Activated naive CD4-positive, alpha-beta T cell treated with Interleukin-2 at 50 U/mL for 16 hours (primary cell): ENCODE measurements at regions not wholly inside any gene's neighbourhood (a gene's known extent, or its start where the extent isn't known, plus 50 kb on each side); places are given as distances from the start of the nearest gene placed in this dataset.
"Not testable (repeated sequence)": the region's sequence is repeated elsewhere in the genome, so short reads cannot be mapped to it uniquely, and the experiment has no call there.

Source experiments
- DNase-seq: peaks from one replicate; pipeline ENCODE4 v3.0.0-alpha.2; 2020

DNA sequence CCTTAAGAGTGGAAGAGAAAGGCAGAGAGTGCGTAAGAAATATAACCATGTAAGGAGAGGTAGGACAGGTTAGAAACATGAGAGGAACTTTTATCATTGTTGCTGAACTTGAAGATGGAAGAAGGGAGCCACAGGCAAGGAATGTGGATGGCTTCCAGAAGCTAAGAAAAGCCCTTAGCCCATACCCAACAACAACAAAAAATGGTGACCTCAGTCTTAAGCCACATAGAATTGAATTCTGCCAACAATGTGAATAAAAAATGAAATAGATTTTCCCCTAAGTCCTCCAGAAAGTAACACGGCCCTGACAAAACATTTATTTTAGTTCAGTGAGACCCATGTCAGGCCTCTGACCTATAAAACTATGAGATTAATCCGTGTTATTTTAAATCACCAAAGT is 767.3 kb downstream of the FAM181B start:
- DNase-seq, result no peak

DNA sequence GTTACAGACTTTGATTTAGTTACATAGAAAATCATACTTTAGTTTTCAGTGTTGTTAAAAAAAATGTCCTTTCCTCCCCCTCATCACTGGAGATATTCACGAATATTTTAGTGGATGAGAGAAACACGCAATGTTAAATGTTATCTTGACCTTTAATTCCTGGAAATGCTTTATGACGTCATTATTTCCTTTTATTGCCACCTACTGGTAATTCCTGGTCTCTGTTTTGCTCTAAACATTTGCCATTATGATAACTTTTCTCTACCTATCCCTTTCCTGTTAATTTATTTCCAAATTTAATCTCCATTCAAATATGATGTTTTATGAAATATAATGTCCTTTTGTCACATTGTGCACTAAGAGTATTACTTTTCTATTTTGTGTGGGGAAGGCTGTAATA is 770.6 kb downstream of the FAM181B start:
- DNase-seq, result no peak

DNA sequence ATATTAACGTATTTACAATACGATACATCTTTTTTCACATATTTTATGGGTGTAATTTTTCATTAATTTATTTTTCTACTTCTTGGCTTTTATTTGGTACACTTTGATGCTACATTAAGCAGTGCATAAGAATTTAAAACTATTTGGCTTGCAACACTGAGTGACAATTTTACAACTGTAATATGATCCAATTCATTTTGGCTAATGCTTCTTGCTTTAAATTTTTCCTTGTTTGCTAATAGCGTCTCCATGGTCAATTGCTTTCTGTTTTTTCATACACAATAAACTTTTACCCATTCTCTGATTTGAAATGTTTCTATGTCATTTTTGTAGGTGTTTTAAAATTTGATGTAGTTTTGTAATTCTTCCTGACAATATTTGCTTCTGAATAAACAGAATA is 773.2 kb downstream of the FAM181B start:
- DNase-seq, result no peak

DNA sequence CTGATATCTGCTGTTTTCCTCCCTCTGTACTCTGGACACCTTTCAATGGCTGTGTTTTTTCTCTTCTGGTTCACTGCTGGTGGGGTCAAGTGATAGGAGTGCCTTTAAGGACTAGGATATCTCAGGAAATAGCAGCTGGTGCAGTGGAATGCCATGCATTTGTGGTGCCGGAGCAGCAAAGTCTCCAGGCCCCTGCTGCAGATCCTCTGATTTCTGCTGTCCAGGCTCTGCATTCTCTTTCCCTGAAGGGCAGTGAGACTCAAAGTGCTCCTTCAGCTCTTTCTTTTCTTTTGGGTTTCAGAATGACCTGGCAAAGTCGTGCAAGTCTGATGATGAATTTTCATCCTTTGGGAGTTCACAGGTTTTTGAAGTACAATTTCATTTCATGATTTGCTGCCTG is 774.3 kb downstream of the FAM181B start:
- DNase-seq, result no peak

DNA sequence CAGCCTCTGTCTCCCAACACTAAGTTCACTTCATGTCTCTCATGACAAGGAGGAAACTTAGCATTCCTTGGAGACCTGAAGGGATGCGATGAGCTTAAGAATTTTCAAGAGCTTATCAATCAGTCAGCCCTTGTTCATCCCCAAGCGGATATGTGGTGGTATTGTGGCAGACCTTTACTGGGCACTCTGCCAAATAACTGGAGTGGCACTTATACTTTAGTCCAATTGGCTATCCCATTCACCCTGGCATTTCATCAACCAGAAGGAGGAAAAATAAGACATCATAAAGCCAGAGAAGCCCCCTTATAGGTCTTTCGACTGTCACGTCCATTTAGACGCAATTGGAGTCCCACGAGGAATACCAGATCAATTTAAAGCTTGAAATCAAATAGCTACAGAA is 779.4 kb downstream of the FAM181B start:
- DNase-seq, result not testable (repeated sequence)

DNA sequence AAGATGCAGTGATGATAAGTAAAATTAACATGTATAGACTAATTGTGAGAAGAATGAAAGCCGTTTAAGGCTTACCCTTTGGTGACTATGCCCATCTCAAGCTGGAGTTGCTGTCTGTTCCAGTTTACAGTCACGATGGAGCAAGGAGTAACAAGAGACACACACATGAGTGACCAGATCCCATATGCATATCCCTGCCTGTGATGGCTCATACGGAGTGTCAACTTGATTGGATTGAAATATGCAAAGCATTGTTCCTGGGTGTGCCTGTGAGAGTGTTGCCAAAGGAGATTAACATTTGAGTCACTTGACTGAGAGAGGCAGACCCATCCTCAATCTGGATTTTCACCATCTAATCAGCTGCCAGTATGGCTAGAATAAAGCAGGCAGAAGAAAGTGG is 786.8 kb downstream of the FAM181B start:
- no peak for DNase-seq

DNA sequence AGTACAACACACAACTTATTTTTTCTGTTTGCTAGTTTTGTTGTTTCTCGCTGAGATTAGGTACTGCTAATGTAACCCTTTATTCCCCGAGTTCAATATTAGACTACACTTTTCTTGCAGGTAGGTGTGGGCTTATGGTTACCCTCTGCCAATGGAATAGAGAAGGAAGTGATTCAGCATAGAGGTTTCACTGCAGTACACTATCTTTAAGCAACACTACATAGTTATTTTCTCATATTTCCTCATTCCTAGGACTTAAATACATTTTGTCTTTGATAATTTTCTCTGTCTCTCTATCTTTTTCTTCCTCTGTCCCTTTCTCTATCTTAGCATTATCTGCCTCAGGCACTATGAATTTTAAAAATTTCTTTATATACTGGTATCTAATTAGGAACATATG is 791.0 kb downstream of the FAM181B start:
- no peak for DNase-seq

DNA sequence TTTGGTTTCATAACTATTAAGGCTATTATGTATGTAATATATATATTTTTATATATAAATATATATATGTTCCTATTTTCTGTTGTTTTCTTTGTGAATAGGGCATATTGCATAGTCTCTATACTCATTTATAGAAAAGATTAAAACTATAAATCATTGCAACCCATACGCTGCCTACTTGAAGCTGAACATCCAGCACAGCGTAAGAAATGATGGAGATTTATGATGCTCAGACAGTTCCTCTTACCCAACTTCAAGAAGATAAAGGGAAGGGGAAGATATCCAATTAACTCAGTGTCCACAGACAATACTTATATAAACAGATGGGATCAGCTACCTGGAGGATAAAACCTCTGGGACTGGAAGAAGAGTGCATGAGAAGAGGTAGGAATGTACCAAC is 791.7 kb downstream of the FAM181B start:
- no peak for DNase-seq

DNA sequence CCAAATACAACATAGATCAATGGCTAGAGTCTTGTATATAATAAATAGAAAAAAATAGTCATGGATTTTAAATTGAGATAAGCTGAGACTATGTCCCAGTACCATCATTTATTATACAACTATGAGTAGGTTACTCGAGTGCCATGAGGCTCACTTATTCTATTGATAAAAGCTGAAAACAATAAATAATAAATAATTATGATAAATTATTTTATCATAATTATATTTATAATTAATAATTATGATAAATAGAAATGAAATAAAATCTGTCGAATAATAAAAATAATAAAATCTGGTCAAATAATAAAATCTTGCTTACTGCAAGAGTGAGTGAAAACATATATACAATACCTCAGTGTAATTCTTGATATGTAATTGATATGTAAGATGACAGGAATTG is 801.4 kb downstream of the FAM181B start:
- no peak for DNase-seq

DNA sequence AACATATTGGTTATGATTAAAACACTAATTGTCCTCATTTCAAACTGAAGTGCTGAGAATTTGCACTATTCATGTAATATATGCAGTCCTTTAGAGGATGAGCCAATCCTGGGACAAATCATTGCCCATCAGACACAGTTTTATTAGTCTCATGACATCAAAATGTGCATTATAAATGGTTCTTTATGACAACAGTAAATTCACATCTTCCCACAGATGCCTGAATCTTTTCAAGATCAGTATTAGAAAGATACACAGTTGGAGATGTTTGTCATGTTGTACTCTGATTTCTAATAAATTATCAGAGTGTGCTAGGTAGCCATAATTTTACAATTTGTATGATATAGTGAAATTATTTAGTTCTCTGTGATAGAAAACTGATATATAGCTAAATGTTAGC is 813.5 kb downstream of the FAM181B start:
- DNase-seq, result no peak

DNA sequence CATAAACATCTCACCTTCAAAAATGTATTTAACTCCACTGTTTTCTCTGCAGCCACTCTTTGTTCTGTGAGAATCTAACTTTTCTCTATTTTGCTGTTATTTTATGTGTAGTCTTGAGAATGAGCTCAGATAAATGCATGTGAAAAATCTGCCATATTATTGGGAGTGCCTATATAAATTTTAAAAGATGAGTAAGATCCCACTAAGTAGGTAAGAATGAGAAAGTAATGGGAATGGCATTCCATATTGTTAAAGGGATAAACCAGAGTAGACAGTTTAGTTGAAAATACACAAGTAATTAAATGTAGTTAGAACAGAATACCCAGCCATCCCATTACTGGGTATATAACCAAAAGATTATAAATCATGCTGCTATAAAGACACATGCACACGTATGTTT is 817.2 kb downstream of the FAM181B start:
- DNase-seq, result no peak

DNA sequence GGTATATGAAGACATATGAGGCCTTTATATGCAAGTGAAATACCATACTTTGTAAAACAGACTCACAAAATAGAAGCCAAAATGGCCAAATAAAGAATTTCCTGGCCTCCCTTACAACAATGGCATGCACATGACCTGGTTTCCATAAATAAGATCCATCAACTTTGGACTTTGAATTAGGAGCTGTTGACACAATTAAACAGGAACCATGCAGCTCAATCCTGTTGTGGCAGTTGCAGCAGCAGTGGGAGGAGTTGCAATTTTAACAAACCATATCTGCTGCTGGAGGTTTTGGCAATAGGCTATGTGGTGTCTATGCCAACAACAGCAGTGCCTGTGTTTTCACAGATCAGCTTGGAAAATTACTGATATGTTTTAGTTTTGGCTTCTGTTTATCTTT is 818.6 kb downstream of the FAM181B start:
- no peak for DNase-seq

DNA sequence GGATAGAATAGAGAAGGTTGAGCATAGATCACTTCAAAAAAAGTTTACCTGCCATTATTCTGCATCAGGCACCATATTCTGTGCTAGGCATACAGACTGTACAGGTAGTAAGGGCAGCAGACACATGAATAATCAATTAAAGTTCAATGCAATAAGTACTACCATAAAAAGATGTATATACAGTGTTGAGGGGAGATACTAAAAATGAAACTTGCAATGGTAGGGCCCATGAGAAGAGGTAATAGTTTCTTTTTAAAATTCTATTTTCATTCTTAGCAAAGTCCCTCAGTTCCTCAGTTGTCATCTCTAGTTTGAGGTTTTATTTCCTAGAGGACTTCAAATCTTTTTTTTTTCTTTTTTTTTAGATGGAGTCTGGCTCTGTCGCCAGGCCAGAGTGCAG is 819.9 kb downstream of the FAM181B start:
- DNase-seq, result no peak

DNA sequence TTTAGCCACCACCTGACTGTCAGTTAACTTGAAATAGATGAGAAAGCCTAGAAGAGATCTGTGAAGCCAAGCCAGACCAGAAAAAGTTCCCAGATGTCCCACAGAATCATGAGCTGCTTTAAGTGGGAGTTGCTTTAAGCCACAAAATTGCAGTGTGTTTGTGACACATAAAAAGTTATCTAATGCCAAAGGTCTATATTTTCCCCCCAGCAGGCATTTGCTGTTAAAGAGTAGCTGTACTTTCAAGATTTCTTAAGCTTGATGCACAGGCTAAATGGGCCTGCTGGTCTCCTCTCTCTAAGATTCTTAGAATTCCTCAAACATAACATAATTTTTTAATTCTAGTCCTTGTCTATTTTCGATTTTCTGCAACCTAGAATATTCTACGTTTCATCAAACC is 825.7 kb downstream of the FAM181B start:
- DNase-seq, result no peak

DNA sequence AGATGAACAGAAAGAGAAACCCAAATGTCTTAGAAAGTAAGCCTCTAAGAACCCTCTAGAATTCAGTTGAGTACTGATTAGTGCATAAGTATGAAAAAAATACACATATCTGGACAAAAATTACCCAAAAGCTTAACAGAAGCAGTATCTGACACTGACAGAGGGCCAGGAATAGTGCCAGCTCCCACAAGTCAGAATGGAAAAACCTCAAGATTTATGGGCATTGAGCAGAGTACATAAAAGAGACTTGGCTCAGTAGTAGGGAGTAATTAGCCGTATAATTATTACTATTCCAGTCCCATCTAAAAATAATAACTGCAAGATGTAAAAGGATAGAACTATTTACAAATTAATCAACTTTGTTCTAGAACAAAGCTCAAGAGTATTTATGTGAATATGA is 834.5 kb downstream of the FAM181B start:
- no peak for DNase-seq

DNA sequence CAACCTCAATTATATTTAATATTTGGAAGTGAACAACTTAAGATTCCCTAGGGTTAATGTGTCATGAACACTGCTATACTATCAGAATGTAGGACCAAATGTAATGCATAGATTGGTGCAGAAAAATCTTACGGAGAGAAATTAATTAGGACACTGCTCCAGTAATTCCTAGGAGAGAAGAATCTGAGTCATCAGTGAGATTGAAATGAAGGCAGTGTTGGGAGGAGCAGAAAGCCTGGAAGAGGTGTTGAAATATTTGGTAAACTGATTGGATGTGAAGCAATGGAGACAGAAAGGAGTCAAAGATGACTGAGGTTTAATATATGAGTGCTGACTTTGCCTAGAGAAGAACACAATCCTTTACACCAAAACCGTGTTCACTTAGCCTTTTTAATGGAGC is 836.0 kb downstream of the FAM181B start:
- no peak for DNase-seq

DNA sequence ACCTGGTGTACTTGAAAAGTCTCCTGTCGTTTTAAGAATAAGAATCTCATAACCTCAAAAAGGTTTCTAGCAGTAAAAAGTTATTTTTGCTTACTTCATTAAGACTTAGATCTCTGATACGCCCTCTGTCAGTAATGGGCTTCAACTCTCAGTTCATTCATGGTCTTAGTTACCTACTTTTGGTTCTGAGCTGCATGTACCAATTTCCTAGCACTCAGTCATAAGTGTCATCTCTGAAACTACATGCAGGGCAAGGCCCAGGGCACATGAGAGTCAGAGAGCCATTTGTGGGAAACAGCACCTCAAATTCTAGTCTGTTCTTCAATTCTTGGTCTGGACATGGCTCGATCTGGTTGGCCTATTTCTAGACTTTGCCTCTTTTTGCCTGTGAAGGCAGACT is 838.4 kb downstream of the FAM181B start:
- no peak for DNase-seq

DNA sequence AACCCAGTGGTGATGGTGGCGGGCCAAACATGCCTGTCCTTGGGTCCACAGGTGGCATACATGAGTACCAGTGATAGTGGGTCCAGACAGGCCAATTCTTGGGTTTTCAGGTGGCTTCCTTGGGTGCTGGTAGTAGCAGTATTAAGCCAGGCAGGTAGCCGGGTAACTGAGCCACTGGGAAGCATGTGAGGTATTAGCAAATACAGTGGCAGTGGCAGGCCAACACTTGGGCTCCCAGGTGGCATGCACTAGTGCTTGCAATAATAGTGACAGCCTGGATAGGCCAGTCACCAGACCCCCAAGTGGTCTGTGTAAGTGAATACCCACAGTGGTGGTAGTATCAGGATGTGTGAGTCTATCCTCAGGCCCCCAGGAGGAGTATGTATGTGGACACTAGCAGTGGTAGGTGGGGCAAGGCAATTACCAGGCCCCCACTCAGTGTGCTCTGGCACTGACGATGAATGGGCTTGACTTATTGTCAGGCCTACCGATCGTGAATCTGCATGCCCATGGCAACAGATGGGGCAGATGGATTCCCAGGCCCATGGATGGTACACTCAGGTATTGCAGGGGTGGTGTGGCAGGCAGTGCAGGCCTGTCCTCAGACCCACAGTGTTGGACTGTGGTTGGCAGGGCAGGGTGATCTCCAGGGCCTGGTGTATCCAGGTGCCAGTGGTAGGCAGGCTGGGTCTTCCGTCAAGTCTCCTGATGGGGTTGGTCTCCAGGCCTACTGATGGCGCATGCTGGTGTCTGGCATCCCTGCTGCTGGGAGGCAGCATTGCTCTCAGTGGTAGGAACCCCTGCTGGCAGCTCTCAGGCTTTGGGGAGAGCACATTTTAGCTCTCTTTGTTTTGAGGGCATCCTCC is 840.7 kb downstream of the FAM181B start:
- DNase-seq, result no peak

DNA sequence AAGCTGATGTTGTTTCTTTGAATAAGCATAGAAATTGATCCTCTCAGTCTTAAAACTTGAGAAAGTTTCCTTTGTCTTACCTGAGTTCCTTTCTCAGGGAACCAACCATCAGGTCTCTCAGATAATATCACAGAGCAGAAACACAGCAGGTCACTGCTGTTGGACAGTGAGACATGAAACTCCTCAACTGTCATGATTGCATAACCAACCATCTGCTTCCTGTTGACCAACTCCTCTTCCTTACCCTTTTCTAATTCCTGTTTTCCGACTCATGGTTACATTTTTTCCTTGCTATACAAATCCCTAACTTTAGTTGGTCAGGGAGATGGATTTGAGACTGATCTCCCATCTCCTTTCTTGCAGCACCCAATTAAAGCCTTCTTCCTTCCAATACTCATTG is 845.3 kb downstream of the FAM181B start:
- no peak for DNase-seq

DNA sequence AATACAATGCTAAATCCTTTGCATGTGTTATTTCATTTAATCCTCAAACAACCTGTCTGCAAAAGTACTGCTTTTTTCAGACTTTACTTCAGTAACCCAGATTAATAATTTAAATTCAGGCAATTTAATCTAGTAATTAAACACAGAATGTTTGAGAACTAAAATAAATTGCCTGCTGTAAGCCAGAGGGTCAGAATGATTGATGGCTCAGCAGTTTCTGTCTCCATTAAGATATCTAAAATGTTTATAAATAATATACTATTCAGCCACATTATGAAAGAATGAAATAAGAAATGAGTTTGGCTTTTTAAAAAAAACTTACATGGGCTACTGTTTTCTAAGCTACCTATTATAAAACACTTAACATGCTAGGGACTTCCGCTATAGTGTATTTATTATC is 846.0 kb downstream of the FAM181B start:
- no peak for DNase-seq

DNA sequence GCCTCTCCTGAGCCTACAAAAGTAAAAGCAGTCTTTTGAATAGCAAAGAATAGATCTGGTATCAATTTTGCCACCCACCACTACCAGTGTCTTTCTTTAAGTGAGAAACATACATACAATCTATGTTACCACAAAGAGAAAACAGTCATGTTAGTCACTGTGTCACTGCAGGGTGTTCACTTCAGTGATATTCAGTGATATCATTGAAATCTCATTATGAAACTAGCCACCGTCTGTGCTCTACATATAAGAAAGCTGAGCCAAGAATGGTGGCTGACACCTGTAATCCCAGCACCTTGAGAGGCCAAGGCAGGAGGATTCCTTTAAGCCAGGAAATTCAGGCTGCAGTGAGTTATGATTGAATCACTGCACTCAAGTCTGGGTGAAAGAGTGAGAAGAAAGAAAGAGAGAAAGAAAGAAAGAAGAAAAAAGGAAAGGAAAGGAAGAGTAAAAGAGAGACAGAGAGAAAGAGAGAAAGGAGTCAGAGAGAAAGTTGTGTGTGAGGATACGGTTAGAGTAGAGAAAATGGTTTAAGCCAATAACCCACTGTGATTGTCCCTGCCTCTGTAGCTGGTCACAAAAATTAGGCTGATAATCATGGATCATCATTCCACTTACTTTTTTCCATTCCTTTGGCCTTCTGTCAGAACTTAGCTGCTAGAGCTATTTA is 847.1 kb downstream of the FAM181B start:
- no peak for DNase-seq

DNA sequence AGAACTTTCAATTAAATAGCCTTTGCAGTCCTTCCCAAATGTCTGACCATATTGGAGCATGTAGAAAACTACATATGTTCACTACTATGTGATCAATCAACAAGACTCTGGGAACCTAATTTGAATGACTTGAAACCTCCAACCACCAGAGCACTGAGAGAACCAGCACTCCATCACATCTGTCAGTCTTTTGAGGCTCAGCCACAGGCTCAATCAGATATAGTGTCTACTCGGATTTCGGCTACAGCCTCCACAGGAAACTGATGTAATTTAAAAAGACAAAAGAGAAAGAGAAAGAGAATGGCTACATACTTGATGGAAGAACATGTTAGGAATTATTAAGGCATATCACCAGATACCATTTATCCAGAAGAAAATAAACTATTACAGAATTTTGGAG is 859.0 kb downstream of the FAM181B start:
- no peak for DNase-seq

DNA sequence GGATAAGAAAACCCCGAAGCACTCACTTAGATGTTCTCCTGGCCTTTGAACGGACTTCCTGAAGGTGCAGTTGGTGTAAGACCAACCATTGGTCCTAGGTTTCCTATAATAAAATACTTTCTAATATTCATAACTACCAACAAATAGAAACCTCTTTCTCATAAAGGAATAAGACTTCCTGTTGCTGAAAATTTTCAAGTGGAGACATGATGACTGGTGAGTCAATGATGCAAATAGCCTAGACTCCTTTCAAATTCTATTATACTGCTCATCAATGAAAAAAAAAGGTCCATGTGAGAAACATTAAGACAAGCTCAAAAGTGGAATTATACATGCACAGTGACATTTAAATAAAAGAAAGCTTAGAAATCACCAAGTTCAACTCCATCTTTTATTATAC is 862.8 kb downstream of the FAM181B start:
- no peak for DNase-seq

DNA sequence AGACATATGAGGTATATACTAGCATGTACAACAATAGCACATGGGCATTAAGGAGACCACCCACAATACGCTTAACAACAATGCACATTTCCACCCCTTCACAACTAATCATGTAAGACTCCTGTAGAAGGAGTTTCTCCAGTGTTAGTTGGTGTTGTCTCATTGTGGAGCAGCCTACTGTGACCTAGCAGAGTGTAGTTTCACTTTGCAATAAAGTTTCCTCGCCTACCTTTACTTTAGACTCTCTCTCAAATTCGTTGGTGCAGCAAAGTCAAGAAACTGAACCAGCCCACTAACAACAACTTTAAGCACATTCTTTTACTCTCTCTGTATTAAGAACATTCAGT is 863.6 kb downstream of the FAM181B start:
- no peak for DNase-seq
